22Rv1 (cell line): ENCODE measurements at regions not wholly inside any gene's neighbourhood (a gene's known extent, or its start where the extent isn't known, plus 50 kb on each side); places are given as distances from the start of the nearest gene placed in this dataset.

Experiments used
- ZFX ChIP-seq: fragments of 450-650 bp; IDR thresholded peaks from 2 replicates; pipeline ENCODE4 v1.6.1; 2017; ENCODE audit warnings: antibody characterized with exemption, borderline replicate concordance
- TF ChIP-seq, protein P1 (sequence below): fragments of 450-650 bp; IDR thresholded peaks from 2 replicates; pipeline ENCODE4 v1.5.1; 2017; ENCODE audit warnings: mild to moderate bottlenecking

DNA sequence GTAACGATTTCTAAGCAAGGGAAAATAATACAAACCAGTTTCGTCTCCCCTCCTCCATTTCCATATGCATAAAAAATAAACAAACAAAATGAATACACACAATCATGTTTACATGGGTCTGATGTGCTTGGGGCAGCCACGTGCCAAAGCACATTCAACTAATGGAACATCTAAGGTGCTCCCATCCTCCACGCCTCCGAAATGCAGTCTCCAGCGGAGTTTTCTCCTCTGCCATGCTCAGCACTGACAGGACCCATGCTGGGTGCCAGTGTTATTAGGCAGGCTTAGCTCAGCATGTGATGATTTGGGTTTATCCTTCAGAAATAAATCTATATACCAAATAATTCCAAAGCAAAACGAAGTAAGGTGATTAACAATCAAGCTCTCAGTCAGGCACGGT is 337.3 kb upstream of the ATP10A start:
- TF ChIP-seq, protein P1, sequence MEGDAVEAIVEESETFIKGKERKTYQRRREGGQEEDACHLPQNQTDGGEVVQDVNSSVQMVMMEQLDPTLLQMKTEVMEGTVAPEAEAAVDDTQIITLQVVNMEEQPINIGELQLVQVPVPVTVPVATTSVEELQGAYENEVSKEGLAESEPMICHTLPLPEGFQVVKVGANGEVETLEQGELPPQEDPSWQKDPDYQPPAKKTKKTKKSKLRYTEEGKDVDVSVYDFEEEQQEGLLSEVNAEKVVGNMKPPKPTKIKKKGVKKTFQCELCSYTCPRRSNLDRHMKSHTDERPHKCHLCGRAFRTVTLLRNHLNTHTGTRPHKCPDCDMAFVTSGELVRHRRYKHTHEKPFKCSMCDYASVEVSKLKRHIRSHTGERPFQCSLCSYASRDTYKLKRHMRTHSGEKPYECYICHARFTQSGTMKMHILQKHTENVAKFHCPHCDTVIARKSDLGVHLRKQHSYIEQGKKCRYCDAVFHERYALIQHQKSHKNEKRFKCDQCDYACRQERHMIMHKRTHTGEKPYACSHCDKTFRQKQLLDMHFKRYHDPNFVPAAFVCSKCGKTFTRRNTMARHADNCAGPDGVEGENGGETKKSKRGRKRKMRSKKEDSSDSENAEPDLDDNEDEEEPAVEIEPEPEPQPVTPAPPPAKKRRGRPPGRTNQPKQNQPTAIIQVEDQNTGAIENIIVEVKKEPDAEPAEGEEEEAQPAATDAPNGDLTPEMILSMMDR, result no peak
- TF ChIP-seq ZFX, result no peak
